Femur (tissue), 1 donor: ENCODE measurements at regions not wholly inside any gene's neighbourhood (a gene's known extent, or its start where the extent isn't known, plus 50 kb on each side); places are given as distances from the start of the nearest gene placed in this dataset.

Experiments used
- DNase-seq: peaks from one replicate; pipeline ENCODE4 v3.0.0-alpha.2; 2017

- DNase-seq: no peak
These were observed 611.1 kb downstream of the SOX6 start for GRCh38 chr11:15745266-15745665.

GRCh38 chr11:15747671-15748070 is 608.7 kb downstream of the SOX6 start:
- no peak for DNase-seq

- no peak for DNase-seq
These were observed 608.2 kb downstream of the SOX6 start for GRCh38 chr11:15748132-15748531.

GRCh38 chr11:15748741-15749140 is 607.6 kb downstream of the SOX6 start:
- DNase-seq: no peak

- no peak for DNase-seq
These were observed 605.6 kb downstream of the SOX6 start for GRCh38 chr11:15750535-15751308.

- no peak for DNase-seq
These were observed 602.1 kb downstream of the SOX6 start for GRCh38 chr11:15754221-15754620.

GRCh38 chr11:15757048-15757698 is 599.2 kb downstream of the SOX6 start:
- no peak for DNase-seq

GRCh38 chr11:15758857-15759465 is 597.4 kb downstream of the SOX6 start:
- no peak for DNase-seq

GRCh38 chr11:15761235-15761634 is 595.1 kb downstream of the SOX6 start:
- DNase-seq: no peak

- DNase-seq: no peak
These were observed 592.0 kb downstream of the SOX6 start for GRCh38 chr11:15764326-15764725.

- DNase-seq: no peak
These were observed 591.4 kb downstream of the SOX6 start for GRCh38 chr11:15764948-15765347.

- no peak for DNase-seq
These were observed 590.8 kb downstream of the SOX6 start for GRCh38 chr11:15765530-15765929.

- no peak for DNase-seq
These were observed 588.0 kb downstream of the SOX6 start for GRCh38 chr11:15768321-15768720.

- DNase-seq: no peak
These were observed 587.1 kb downstream of the SOX6 start for GRCh38 chr11:15769203-15769602.

GRCh38 chr11:15770798-15771414 is 585.4 kb downstream of the SOX6 start:
- no peak for DNase-seq

- no peak for DNase-seq
These were observed 583.8 kb downstream of the SOX6 start for GRCh38 chr11:15772547-15772946.

GRCh38 chr11:15772981-15773380 is 583.4 kb downstream of the SOX6 start:
- no peak for DNase-seq

- no peak for DNase-seq
These were observed 582.6 kb downstream of the SOX6 start for GRCh38 chr11:15773476-15774387.

- no peak for DNase-seq
These were observed 581.9 kb downstream of the SOX6 start for GRCh38 chr11:15774388-15774939.

GRCh38 chr11:15775015-15775541 is 581.3 kb downstream of the SOX6 start:
- DNase-seq: peak; percentile 86

GRCh38 chr11:15775797-15776196 is 580.5 kb downstream of the SOX6 start:
- DNase-seq: no peak

- DNase-seq: no peak
These were observed 580.0 kb downstream of the SOX6 start for GRCh38 chr11:15776366-15776765.
